Endometrium (tissue), 2 donors: ENCODE measurements at regions not wholly inside any gene's neighbourhood (a gene's known extent, or its start where the extent isn't known, plus 50 kb on each side); places are given as distances from the start of the nearest gene placed in this dataset.
"Not testable (repeated sequence)": the region's sequence is repeated elsewhere in the genome, so short reads cannot be mapped to it uniquely, and the experiment has no call there.

Experiments used
- FAIRE-seq: peaks from 2 replicates; lab custom pipeline; 2012; peaks lifted over from hg19 to GRCh38; lab: Jason Lieb, UNC
- donor health status: control.
- donor health status: control.

DNA sequence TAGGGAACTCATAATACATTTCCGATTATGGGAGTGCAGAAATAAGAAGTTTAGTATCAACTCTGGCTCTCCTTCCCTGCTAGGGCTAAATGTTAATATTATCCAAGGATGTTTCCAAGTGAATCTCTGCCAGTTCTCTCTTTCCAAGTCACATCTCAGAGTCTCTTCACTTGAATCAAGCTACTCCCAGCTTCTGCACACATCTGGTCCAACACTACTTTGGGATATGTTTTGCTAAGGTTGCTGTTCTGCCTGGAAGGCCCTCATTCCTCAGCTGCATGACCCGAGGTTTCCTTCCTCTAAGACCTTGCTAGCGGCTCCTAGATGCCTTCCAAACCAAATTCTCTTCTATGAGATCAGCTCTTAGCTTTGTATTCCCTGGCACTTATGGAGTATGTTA lies 331.8 kb downstream of the GJA1 start:
- FAIRE-seq, result peak; percentile 26

DNA sequence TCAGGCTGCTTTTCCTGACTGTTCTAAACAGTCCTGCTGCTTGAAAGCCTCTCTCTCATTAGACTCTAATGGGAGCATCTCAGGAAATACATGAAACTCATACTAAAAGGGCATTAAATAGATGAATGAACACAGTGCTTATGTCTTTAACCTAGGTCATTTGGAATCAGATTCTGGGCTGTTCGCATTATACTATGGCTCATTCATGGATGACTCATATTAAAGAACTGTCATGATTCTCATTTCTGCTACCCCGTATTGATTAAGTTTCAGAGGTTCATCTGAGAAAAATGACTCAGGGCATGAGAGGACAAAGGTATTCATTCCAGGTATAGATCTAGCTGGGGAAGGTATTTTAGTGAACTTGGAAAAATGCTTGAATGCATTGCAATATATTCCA lies 335.5 kb downstream of the GJA1 start:
- FAIRE-seq, result no peak

- peak; percentile 78 for FAIRE-seq
Observed at GRCh38 chr6:121771937-121772720, 336.7 kb downstream of the GJA1 start.

GRCh38 chr6:121776054-121776453 lies 340.6 kb downstream of the GJA1 start:
- no peak for FAIRE-seq

DNA sequence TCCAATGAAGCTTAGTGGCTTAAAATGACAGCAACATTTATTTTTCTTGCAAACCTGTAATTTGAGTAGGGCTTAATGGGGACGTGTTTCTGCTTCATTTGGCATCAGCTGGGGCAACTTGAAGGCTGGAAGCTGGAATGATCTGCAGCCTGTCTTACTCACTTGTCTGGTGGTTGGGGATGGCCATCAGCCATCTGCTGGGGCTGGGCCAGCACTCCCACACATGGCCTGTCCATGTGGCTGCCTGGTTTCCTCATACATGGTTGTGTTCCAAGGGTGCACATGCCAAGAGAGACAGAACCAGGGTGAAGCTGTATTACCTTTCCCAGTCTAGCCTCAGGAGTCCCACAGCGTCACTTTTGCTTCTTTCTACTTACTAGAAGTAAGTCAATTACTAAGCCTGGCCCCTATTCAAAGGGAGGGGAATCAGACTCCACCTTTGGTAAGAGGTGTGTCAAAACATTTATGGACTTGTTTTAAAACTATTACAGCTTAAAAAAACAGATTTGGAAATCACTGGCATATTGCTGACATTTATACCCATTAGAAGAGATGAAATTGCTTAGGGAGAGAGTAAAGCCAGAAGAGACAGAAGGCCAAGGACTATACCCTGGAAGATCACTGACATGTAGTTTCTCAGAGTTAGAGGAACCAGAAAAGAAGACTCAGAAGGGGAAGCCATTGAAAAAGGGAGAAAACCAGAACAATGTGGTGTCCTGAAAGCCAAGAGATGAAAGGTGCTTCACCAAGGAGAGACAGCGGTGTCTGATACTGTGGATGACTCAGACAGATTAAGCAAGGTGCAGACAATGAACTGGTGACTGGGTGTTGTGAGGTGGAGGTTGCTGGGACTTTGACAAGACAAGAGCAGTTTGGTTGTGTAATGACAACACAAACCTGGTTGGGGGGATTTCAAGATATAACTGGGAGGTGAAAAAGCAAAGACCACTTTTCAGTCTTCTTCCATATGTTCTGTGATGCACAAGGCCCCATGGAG lies 345.2 kb downstream of the GJA1 start:
- FAIRE-seq, result no peak

DNA sequence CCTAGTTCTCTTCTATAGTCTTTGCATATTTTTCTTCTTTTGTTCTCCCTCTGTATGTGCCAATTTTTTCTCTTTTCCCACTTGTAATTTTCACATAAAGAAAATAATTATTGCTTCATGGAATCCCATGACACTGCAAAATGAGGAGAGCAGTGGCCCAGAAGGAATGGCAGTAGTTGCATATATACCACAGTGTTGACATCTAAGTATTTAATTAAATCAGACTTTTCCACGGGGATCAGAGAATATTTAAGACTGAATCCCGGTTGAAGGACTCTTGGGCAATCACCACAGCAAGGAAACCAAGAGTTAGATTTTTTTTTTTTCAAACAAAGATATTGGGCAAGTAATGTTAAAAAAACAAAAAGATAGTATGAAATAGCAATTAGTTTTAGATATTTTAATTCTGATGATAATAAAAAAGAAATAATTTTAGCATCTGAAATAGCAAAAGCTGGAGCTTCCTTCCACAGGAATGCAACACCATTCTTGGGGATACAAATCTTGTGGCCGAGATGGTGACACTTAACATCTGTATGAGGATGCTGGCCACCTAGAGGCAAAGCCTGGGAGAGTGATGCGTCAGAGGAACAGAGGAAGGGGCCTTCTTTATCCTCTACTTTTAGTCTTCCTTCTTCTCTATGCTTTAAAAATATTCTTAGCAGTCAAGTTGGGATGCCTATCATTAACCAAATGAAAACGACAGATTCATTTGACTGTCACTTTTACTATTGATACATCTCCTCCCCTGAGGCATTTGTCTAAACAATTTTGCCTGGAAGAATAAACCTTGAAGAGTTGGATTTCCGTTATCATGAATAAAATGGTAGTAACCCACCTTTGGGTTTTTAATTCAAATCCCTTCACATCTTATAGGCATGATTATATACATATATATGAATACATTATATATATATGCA lies 356.2 kb downstream of the GJA1 start:
- no peak for FAIRE-seq

DNA sequence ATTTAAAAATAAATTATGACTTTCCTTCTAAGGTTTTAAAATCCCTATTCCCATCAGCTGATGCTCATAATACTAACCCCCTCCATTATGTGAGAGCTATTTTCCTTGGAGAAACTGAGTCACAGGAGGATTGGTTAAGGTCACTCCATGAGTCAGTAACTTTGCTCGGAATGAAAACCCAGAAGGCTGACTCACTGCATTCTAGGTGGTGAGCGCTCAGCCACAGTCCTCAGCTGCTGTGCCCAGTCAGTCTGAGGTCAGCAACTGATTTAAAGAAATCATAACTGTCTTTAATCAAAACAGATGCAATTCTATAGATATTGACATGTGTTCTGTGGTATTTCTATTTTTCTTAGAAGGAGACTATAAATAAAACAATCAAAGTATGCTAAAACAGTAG lies 359.2 kb downstream of the GJA1 start:
- no peak for FAIRE-seq

DNA sequence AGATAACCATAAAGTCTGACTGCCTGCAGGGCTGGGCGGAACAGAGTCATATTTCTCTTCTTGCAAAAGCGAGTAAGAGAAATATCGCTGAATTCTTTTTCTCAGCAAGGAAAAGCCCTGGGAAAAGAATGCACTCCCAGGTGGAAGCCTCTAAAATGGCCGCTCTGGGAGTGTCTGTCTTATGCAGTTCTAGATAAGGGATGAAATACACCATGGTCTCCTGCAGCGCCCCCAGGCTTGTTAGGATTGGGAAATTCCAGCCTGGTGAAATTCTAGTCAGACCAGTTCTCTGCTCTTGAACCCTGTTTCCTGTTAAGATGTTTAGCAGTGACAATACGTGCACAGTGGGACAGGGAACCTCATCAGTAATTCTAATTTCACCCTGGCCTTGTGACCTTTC lies 362.2 kb downstream of the GJA1 start:
- not testable (repeated sequence) for FAIRE-seq

- not testable (repeated sequence) for FAIRE-seq
Observed at GRCh38 chr6:121798126-121798525, 362.7 kb downstream of the GJA1 start.

DNA sequence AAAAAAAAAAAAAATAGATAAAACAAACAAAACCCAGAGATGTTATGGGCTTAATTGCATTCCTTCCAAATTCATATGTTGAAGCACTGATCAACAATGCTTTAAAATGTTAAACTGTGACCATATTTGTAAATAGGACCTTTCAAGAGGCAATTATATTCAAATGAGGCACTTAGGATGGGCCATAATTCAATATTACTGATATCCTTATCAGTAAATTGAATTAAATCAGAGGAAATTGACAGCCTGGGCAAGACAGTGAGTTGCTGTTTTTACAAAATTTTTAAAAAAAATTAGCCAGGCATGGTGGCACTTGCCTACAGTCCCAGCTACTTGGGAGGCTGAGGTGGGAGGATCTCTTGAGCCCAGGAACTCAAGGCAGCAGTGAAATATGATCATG lies 364.1 kb downstream of the GJA1 start:
- no peak for FAIRE-seq

DNA sequence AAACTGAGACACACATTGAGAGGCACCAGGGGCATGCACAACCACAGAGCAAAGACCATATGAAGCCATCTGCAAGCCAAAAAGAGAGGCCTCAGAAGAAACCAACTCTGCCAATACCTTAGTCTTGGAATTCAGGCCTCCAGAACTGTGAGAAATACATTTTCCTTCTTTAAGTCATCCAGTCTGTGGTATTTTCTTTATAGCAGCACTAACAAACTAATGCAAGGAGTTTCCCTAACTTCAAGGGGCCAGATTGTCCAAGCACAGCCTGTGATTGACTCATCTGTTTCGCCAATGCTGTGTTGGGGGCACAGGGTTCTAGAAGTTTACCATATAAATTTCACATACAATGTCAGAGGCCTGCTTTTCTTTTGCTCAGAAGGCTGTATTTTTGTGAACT lies 364.6 kb downstream of the GJA1 start:
- FAIRE-seq, result no peak

- FAIRE-seq, result no peak
Observed at GRCh38 chr6:121806116-121806515, 370.7 kb downstream of the GJA1 start.

DNA sequence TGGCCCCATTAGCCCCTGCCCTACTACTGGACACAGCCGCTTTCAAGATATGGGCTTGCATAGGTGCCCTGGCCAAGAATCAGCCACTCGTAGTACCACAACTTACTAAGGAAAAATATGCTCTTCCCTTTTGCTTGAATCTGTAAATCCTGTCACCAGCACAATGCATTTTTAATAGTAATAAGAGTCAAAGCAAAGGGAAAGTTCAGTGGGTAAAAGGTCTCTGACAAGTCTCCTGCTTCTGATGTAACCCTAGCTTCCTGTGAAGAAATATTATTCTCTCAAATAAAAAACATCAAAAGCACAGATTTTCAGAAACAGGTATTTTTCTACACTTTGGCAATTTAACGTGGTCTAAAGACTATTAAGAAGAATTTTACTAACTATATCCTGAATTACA lies 373.8 kb downstream of the GJA1 start:
- no peak for FAIRE-seq

DNA sequence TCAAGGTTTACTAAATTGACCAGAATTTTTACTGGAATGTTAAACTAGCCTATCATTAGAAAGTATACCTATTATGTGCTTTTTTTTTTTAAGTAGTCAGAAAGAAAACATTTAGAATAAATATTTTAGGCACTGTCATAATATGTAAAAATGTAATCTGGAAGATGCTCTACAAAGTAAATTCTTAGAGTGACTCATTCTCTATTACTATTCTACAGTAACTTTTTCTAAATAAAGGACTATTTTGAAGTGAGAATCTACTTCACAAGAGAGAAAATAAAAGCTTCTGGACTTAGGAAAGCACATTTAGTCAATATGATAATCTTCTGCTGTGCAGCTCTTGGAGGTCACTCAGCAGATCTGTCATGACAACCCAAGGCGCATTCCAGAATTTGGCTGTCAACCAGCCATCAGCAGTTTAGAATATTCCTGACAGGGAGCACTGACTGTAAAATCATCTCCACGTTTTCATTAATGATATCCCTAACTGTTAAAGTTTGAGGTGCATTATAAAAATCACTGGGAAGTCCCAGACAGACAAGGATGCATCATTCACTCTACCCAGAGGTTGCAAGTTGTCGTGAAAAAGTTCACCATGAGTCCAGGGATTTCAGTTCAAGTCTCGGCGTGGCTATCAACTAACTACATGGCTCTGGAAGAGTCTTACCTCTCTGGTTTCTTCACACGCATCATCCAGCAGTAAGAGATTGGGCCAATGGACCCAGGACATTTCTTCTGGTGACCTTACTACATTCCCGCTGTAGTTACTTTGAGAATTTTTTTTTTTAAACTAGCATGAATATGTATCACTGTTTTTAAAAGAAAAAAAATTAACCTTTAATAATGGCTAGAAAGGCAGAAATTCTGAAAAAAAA lies 374.9 kb downstream of the GJA1 start:
- peak; percentile 59 for FAIRE-seq

DNA sequence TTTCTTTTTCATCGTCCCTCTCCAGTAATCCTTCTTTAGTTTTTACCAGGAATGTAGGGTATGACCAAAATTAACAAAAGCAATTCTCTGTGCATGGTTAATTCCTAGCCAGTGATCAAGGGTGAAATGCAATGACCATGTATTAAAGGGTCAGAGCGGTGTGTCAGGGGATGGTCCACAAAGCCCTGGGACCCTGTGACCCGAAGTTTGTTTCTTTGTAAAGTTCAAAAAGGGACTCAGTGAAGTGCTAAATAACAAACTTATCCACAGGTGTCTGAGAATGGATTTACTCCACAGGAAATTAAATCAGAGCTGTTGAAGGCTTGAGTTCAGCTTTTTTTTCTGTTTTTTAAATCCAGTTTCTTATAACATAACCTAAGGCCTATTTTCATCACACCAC lies 375.7 kb downstream of the GJA1 start:
- no peak for FAIRE-seq

DNA sequence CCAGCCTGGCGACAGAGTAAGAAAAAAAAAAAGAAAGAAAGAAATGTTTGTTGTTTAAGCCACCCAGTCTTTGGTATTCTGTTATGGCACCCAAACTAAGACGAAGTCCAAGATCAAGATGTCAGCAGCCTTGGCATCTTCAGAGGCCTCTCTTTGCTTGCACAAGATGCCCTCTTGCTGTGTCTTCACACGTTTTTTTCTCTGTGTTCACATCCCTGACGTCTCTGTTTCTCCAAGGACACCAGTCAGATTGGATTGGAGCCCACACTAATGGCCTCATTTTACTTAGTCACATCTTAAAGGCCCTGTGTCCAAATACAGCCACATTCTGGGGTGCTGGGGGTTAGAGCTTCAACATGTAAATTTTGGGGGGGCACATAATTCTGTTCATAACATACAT lies 380.9 kb downstream of the GJA1 start:
- no peak for FAIRE-seq

GRCh38 chr6:121816906-121817540 lies 381.6 kb downstream of the GJA1 start:
- FAIRE-seq, result peak; percentile 99

GRCh38 chr6:121823437-121823851 lies 388.0 kb downstream of the GJA1 start:
- no peak for FAIRE-seq

DNA sequence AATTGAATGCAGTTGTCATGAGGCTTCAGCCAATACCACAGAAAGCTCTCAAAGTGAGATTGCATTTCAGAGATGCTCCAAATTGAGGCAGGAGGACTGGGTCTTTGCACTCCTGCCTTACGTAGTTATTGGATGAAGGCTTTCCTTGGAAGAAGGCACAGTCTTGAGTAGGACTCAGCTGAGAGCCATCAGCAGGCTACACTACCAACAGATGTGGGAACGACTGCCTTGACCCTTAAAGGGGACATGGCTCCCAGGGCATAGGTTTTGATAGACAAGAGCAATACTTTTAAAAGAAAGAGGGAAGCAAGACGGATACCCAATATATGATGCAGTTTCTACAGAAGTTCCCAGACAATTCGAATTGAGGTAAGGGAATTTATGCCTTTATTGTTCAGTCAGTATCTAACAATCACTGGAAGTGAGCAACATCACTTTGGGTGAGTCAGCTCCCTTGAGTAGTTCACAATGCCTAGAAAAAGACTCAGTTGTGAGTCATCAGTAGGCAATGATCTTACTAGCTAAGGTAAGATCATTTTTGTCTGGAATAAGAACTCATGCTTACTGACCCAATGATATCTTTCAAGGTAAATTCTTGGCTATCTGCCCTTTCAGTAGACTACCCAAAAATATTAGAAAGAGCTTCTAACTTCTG lies 390.8 kb downstream of the GJA1 start:
- FAIRE-seq, result no peak
